HEK293T (cell line): ENCODE measurements at regions not wholly inside any gene's neighbourhood (a gene's known extent, or its start where the extent isn't known, plus 50 kb on each side); places are given as distances from the start of the nearest gene placed in this dataset.

ENCODE experiments used
- CTCF ChIA-PET: fragments of 350-600 bp; formaldehyde crosslinking; extraction: SDS; loops from one replicate; lab custom pipeline; 2021; ENCODE audit warnings: antibody characterized with exemption, inconsistent platforms; lab: Yijun Ruan, JAX
- POLR2A ChIA-PET: fragments of 350-600 bp; formaldehyde crosslinking; extraction: SDS; loops from one replicate; lab custom pipeline; 2020; ENCODE audit warnings: antibody characterized with exemption, inconsistent platforms; lab: Yijun Ruan, JAX
- DNase-seq: peaks from one replicate; pipeline ENCODE4 v3.0.0; 2012; ENCODE audit warnings: mixed read lengths; ENCODE audit errors: extremely low spot score
- ARNT ChIP-seq: fragments of 450-650 bp; IDR thresholded peaks from 2 replicates; pipeline ENCODE4 v1.6.1; 2017; ENCODE audit warnings: mild to moderate bottlenecking
- BHLHE40 ChIP-seq: fragments of 450-650 bp; IDR thresholded peaks from 2 replicates; pipeline ENCODE4 v1.6.1; 2016; ENCODE audit warnings: mild to moderate bottlenecking, moderate library complexity, borderline replicate concordance
- CTBP1 ChIP-seq: fragments of 450-650 bp; IDR thresholded peaks from 2 replicates; pipeline ENCODE4 v1.6.1; 2016; ENCODE audit warnings: borderline replicate concordance
- ELF4 ChIP-seq: fragments of 450-650 bp; IDR thresholded peaks from 2 replicates; pipeline ENCODE4 v1.6.1; 2017; ENCODE audit warnings: antibody characterized with exemption
- FOXA1 ChIP-seq: fragments of 450-650 bp; IDR thresholded peaks from 2 replicates; pipeline ENCODE4 v1.6.1; 2016; ENCODE audit warnings: mild to moderate bottlenecking
- FOXK2 ChIP-seq: fragments of 450-650 bp; IDR thresholded peaks from 2 replicates; pipeline ENCODE4 v1.6.1; 2016; ENCODE audit warnings: mild to moderate bottlenecking
- FOXM1 ChIP-seq: fragments of 450-650 bp; IDR thresholded peaks from 2 replicates; pipeline ENCODE4 v1.6.1; 2017; ENCODE audit warnings: mild to moderate bottlenecking, borderline replicate concordance
- HDGF ChIP-seq: fragments of 450-650 bp; IDR thresholded peaks from 2 replicates; pipeline ENCODE4 v1.6.1; 2017; ENCODE audit warnings: antibody characterized with exemption, borderline replicate concordance
- L3MBTL2 ChIP-seq: fragments of 450-650 bp; conservative IDR thresholded peaks from 2 replicates; pipeline ENCODE4 v1.6.1; 2016; ENCODE audit warnings: mild to moderate bottlenecking
- LEF1 ChIP-seq: fragments of 450-650 bp; IDR thresholded peaks from 2 replicates; pipeline ENCODE4 v1.6.1; 2017; ENCODE audit warnings: mild to moderate bottlenecking, borderline replicate concordance
- NFRKB ChIP-seq: fragments of 450-650 bp; IDR thresholded peaks from 2 replicates; pipeline ENCODE4 v1.6.1; 2016; ENCODE audit warnings: mild to moderate bottlenecking, moderate library complexity
- PKNOX1 ChIP-seq: fragments of 450-650 bp; IDR thresholded peaks from 2 replicates; pipeline ENCODE4 v1.6.1; 2016
- SP1 ChIP-seq: fragments of 450-650 bp; IDR thresholded peaks from 2 replicates; pipeline ENCODE4 v1.6.1; 2017
- SUZ12 ChIP-seq: fragments of 450-650 bp; IDR thresholded peaks from 2 replicates; pipeline ENCODE4 v1.6.1; 2016; ENCODE audit warnings: mild to moderate bottlenecking
- TARDBP ChIP-seq: fragments of 450-650 bp; IDR thresholded peaks from 2 replicates; pipeline ENCODE4 v1.6.1; 2016
- ZNF384 ChIP-seq: fragments of 450-650 bp; IDR thresholded peaks from 2 replicates; pipeline ENCODE4 v1.6.1; 2016

GRCh38 chr3:99355465-99355864 is 282.9 kb upstream of the COL8A1 start:
- CTCF ChIA-PET, result no interaction called here
- POLR2A ChIA-PET, result no interaction called here
- no peak for DNase-seq
- no peak for TF ChIP-seq PKNOX1

- POLR2A ChIA-PET, result no interaction called here
- DNase-seq, result no peak
- CTCF ChIA-PET, result no interaction called here
- TF ChIP-seq ZNF384, result no peak
These were observed 285.6 kb upstream of the COL8A1 start for GRCh38 chr3:99352811-99353210.

GRCh38 chr3:99351122-99351521 is 287.3 kb upstream of the COL8A1 start:
- ChIA-PET POLR2A (no interaction called here), CTCF (no interaction called here)
- TF ChIP-seq BHLHE40 (no peak), SP1 (no peak), ARNT (no peak), FOXK2 (no peak), FOXM1 (no peak), HDGF (no peak), ELF4 (no peak), NFRKB (no peak), CTBP1 (no peak), PKNOX1 (no peak), FOXA1 (no peak), L3MBTL2 (no peak), ZNF384 (no peak), SUZ12 (no peak), TARDBP (no peak), LEF1 (no peak)
- DNase-seq, result no peak

GRCh38 chr3:99348451-99348850 is 289.9 kb upstream of the COL8A1 start:
- no peak for TF ChIP-seq ARNT
- no peak for TF ChIP-seq L3MBTL2
- TF ChIP-seq LEF1, result no peak
- TF ChIP-seq NFRKB, result no peak
- no peak for TF ChIP-seq HDGF
- DNase-seq, result no peak
- ChIA-PET POLR2A (no interaction called here), CTCF (no interaction called here)

GRCh38 chr3:99344216-99344615 is 294.2 kb upstream of the COL8A1 start:
- ChIA-PET POLR2A (no interaction called here), CTCF (no interaction called here)
- no peak for DNase-seq
- TF ChIP-seq LEF1, result no peak
- no peak for TF ChIP-seq ARNT
- TF ChIP-seq L3MBTL2, result no peak
- no peak for TF ChIP-seq FOXK2
- no peak for TF ChIP-seq SUZ12
- no peak for TF ChIP-seq PKNOX1
- TF ChIP-seq ELF4, result no peak
- no peak for TF ChIP-seq SP1
- no peak for TF ChIP-seq HDGF
- no peak for TF ChIP-seq NFRKB
- no peak for TF ChIP-seq TARDBP
- TF ChIP-seq FOXA1, result no peak

- DNase-seq, result no peak
- no peak for TF ChIP-seq CTBP1
- no peak for TF ChIP-seq HDGF
- CTCF ChIA-PET, result no interaction called here
- POLR2A ChIA-PET, result no interaction called here
These were observed 296.0 kb upstream of the COL8A1 start for GRCh38 chr3:99342383-99342782.

GRCh38 chr3:99339222-99339621 is 299.2 kb upstream of the COL8A1 start:
- TF ChIP-seq NFRKB (no peak), BHLHE40 (no peak), HDGF (no peak), ARNT (no peak), LEF1 (no peak), ELF4 (no peak), FOXK2 (no peak), CTBP1 (no peak), FOXA1 (no peak), PKNOX1 (no peak), TARDBP (no peak), L3MBTL2 (no peak), FOXM1 (no peak)
- POLR2A ChIA-PET, result no interaction called here
- no peak for DNase-seq
- CTCF ChIA-PET, result no interaction called here
